KOPT-K1 (cell line): ENCODE measurements at regions not wholly inside any gene's neighbourhood (a gene's known extent, or its start where the extent isn't known, plus 50 kb on each side); places are given as distances from the start of the nearest gene placed in this dataset.

Experiments
- H3K27ac ChIP-seq: fragments of 200-600 bp; sonication (generic); 2 replicates; pipeline ENCODE4 v1.5.1; 2016; ENCODE audit warnings: antibody characterized with exemption, mild to moderate bottlenecking, low read depth, low read length; ENCODE audit not compliant: poor library complexity, severe bottlenecking
- H3K36me3 ChIP-seq: fragments of 200-600 bp; sonication (generic); 2 replicates; pipeline ENCODE4 v1.5.1; 2017; ENCODE audit warnings: antibody characterized with exemption, mild to moderate bottlenecking, low read length, moderate library complexity; ENCODE audit not compliant: insufficient read depth
- H3K9me3 ChIP-seq: fragments of 200-600 bp; sonication (generic); 2 replicates; pipeline ENCODE4 v1.5.1; 2017; ENCODE audit warnings: antibody characterized with exemption, low read length, mild to moderate bottlenecking; ENCODE audit not compliant: insufficient read depth, poor library complexity, severe bottlenecking

- H3K36me3 ChIP-seq = no peaks in the 10 kb centered on the region
- no peak overlapping the region for H3K27ac ChIP-seq
- H3K9me3 ChIP-seq = peaks cover 4% of the 10 kb centered on the region
Measured at GRCh38 chr3:152156880-152157279, 111.8 kb upstream of the MBNL1 start.

- H3K36me3 ChIP-seq = no peaks in the 10 kb centered on the region
- H3K9me3 ChIP-seq = no peaks in the 10 kb centered on the region
- no peak overlapping the region for H3K27ac ChIP-seq
Measured at GRCh38 chr3:152157337-152157736, 111.4 kb upstream of the MBNL1 start.

GRCh38 chr3:152159328-152159727 is 109.4 kb upstream of the MBNL1 start:
- Histone ChIP-seq H3K9me3 (peaks cover 6% of the 10 kb centered on the region), H3K36me3 (no peaks in the 10 kb centered on the region), H3K27ac (no peak overlapping the region)

- Histone ChIP-seq H3K9me3 (peaks cover 14% of the 10 kb centered on the region), H3K27ac (no peak overlapping the region)
Measured at GRCh38 chr3:152160350-152161011, 108.2 kb upstream of the MBNL1 start.

GRCh38 chr3:152172460-152172859 is 96.3 kb upstream of the MBNL1 start:
- H3K27ac ChIP-seq = no peak overlapping the region
- H3K9me3 ChIP-seq = peaks cover 8% of the 10 kb centered on the region
- H3K36me3 ChIP-seq = no peaks in the 10 kb centered on the region

More at GRCh38 chr3:152160350-152161011, 108.2 kb upstream of the MBNL1 start:
- H3K36me3 ChIP-seq = no peaks in the 10 kb centered on the region

- peaks cover 8% of the 10 kb centered on the region for H3K9me3 ChIP-seq
- no peak overlapping the region for H3K27ac ChIP-seq
- H3K36me3 ChIP-seq = no peaks in the 10 kb centered on the region
Measured at GRCh38 chr3:152173627-152174026, 95.1 kb upstream of the MBNL1 start.

- Histone ChIP-seq H3K9me3 (peaks cover 8% of the 10 kb centered on the region), H3K36me3 (no peaks in the 10 kb centered on the region), H3K27ac (no peak overlapping the region)
Measured at GRCh38 chr3:152174876-152175527, 93.7 kb upstream of the MBNL1 start.

GRCh38 chr3:152175528-152175889 is 93.2 kb upstream of the MBNL1 start:
- Histone ChIP-seq H3K36me3 (no peaks in the 10 kb centered on the region), H3K9me3 (peaks cover 8% of the 10 kb centered on the region), H3K27ac (no peak overlapping the region)

GRCh38 chr3:152176241-152176640 is 92.5 kb upstream of the MBNL1 start:
- Histone ChIP-seq H3K27ac (no peak overlapping the region), H3K9me3 (peaks cover 3% of the 10 kb centered on the region), H3K36me3 (no peaks in the 10 kb centered on the region)

- no peaks in the 10 kb centered on the region for H3K9me3 ChIP-seq
- no peaks in the 10 kb centered on the region for H3K36me3 ChIP-seq
- no peak overlapping the region for H3K27ac ChIP-seq
Measured at GRCh38 chr3:152176998-152177397, 91.7 kb upstream of the MBNL1 start.

GRCh38 chr3:152177757-152178156 is 91.0 kb upstream of the MBNL1 start:
- Histone ChIP-seq H3K9me3 (no peaks in the 10 kb centered on the region), H3K27ac (no peak overlapping the region), H3K36me3 (no peaks in the 10 kb centered on the region)

GRCh38 chr3:152183473-152183872 is 85.3 kb upstream of the MBNL1 start:
- Histone ChIP-seq H3K36me3 (no peaks in the 10 kb centered on the region), H3K27ac (peak overlapping the region; percentile 41), H3K9me3 (no peaks in the 10 kb centered on the region)

GRCh38 chr3:152184971-152185686 is 83.6 kb upstream of the MBNL1 start:
- H3K9me3 ChIP-seq = no peaks in the 10 kb centered on the region
- H3K27ac ChIP-seq = no peak overlapping the region
- H3K36me3 ChIP-seq = no peaks in the 10 kb centered on the region

- Histone ChIP-seq H3K36me3 (no peaks in the 10 kb centered on the region), H3K27ac (no peak overlapping the region), H3K9me3 (no peaks in the 10 kb centered on the region)
Measured at GRCh38 chr3:152185891-152186630, 82.7 kb upstream of the MBNL1 start.

GRCh38 chr3:152190636-152191183 is 78.0 kb upstream of the MBNL1 start:
- Histone ChIP-seq H3K36me3 (no peaks in the 10 kb centered on the region), H3K27ac (peak overlapping the region; percentile 46), H3K9me3 (no peaks in the 10 kb centered on the region)
